ENCODE measurements at regions not wholly inside any gene's neighbourhood (a gene's known extent, or its start where the extent isn't known, plus 50 kb on each side); places are given as distances from the start of the nearest gene placed in this dataset.

- TF ChIP-seq CTCF (IDR thresholded peaks at IDR 0.05) (no peak), POLR2A (IDR thresholded peaks at IDR 0.05) (no peak)
Observed at GRCh38 chr7:119271147-119271779, 1001.7 kb upstream of the KCND2 start.
